Left lobe of liver (tissue), 2 donors: ENCODE measurements at regions not wholly inside any gene's neighbourhood (a gene's known extent, or its start where the extent isn't known, plus 50 kb on each side); places are given as distances from the start of the nearest gene placed in this dataset.

ENCODE experiments used
- ATAC-seq: fragments of 200-7000 bp; cut with Tn5 transposase; one replicate; pipeline ENCODE4 v1.9.1; 2020; ENCODE audit warnings: mild to moderate bottlenecking, moderate library complexity
- DNase-seq: peaks from one replicate; pipeline ENCODE4 v3.0.0-alpha.2; 2020; ENCODE audit warnings: low spot score
- donor health status: DM: no; HTN: no; CAD: no; lungs with moderate emphysema.
- donor health status: DM: no; HTN: yes; CAD: no.

GRCh38 chr1:168913711-168914463, 184.9 kb upstream of the DPT start:
- no peak for DNase-seq
- no peak for ATAC-seq

GRCh38 chr1:168917309-168917708, 188.3 kb upstream of the DPT start:
- DNase-seq: no peak
- no peak for ATAC-seq

- ATAC-seq (no peak), DNase-seq (no peak)
Observed at GRCh38 chr1:168917796-168918195, 188.7 kb upstream of the ATP1B1 start.

- no peak for DNase-seq
- no peak for ATAC-seq
Observed at GRCh38 chr1:168918860-168919741, 187.4 kb upstream of the ATP1B1 start.

- DNase-seq: no peak
- ATAC-seq: peak; percentile 62
Observed at GRCh38 chr1:168920456-168921094, 185.9 kb upstream of the ATP1B1 start.

GRCh38 chr1:168921629-168922028, 184.9 kb upstream of the ATP1B1 start:
- ATAC-seq (no peak), DNase-seq (no peak)

- DNase-seq: no peak
- no peak for ATAC-seq
Observed at GRCh38 chr1:168923521-168924136, 182.9 kb upstream of the ATP1B1 start.

- ATAC-seq (no peak), DNase-seq (no peak)
Observed at GRCh38 chr1:168924976-168925375, 181.5 kb upstream of the ATP1B1 start.

- no peak for ATAC-seq
- no peak for DNase-seq
Observed at GRCh38 chr1:168926236-168926635, 180.3 kb upstream of the ATP1B1 start.

GRCh38 chr1:168932539-168932938, 174.0 kb upstream of the ATP1B1 start:
- DNase-seq: no peak
- no peak for ATAC-seq

- DNase-seq (no peak), ATAC-seq (no peak)
Observed at GRCh38 chr1:168933141-168933805, 173.2 kb upstream of the ATP1B1 start.

GRCh38 chr1:168939110-168939946, 167.2 kb upstream of the ATP1B1 start:
- DNase-seq: no peak
- ATAC-seq: no peak

GRCh38 chr1:168939947-168940223, 166.6 kb upstream of the ATP1B1 start:
- no peak for DNase-seq
- no peak for ATAC-seq

GRCh38 chr1:168941640-168942039, 164.8 kb upstream of the ATP1B1 start:
- ATAC-seq (no peak), DNase-seq (no peak)

- DNase-seq (no peak), ATAC-seq (no peak)
Observed at GRCh38 chr1:168942165-168942564, 164.3 kb upstream of the ATP1B1 start.

- ATAC-seq (peak; percentile 98), DNase-seq (peak; percentile 73)
Observed at GRCh38 chr1:168945870-168946269, 160.6 kb upstream of the ATP1B1 start.

- no peak for DNase-seq
- ATAC-seq: no peak
Observed at GRCh38 chr1:168947041-168947440, 159.4 kb upstream of the ATP1B1 start.

- DNase-seq (no peak), ATAC-seq (no peak)
Observed at GRCh38 chr1:168949672-168950071, 156.8 kb upstream of the ATP1B1 start.

- ATAC-seq (no peak), DNase-seq (no peak)
Observed at GRCh38 chr1:168957818-168958217, 148.7 kb upstream of the ATP1B1 start.
